ENCODE measurements at regions not wholly inside any gene's neighbourhood (a gene's known extent, or its start where the extent isn't known, plus 50 kb on each side); places are given as distances from the start of the nearest gene placed in this dataset.

- Histone ChIP-seq H3K9me3 (ENCODE audit: low read length) (no peaks in the 10 kb centered on the region), H2AFZ (ENCODE audit: low read depth, low read length) (no peak overlapping the region), H3K36me3 (ENCODE audit: insufficient read depth, low read length) (no peaks in the 10 kb centered on the region), H3K4me1 (ENCODE audit: insufficient read depth, low read length) (no peaks in the 10 kb centered on the region), H3K27me3 (ENCODE audit: insufficient read depth, low read length) (no peaks in the 10 kb centered on the region), H3K4me3 (ENCODE audit: low read length) (no peak overlapping the region)
These were observed 59.0 kb downstream of the RPS29 start for GRCh38 chr14:49527221-49527620.

GRCh38 chr14:49526101-49526500, 60.1 kb downstream of the RPS29 start:
- no peaks in the 10 kb centered on the region for H3K27me3 ChIP-seq (ENCODE audit: insufficient read depth, low read length)
- H3K36me3 ChIP-seq (ENCODE audit: insufficient read depth, low read length), result no peaks in the 10 kb centered on the region
- H3K4me1 ChIP-seq (ENCODE audit: insufficient read depth, low read length), result no peaks in the 10 kb centered on the region
- H3K4me3 ChIP-seq (ENCODE audit: low read length), result no peak overlapping the region
- H3K9me3 ChIP-seq (ENCODE audit: low read length), result no peaks in the 10 kb centered on the region
- H2AFZ ChIP-seq (ENCODE audit: low read depth, low read length), result no peak overlapping the region

GRCh38 chr14:49516286-49516685, 69.9 kb downstream of the RPS29 start:
- Histone ChIP-seq H3K36me3 (ENCODE audit: insufficient read depth, low read length) (no peaks in the 10 kb centered on the region), H3K4me3 (ENCODE audit: low read length) (no peak overlapping the region), H3K9me3 (ENCODE audit: low read length) (no peaks in the 10 kb centered on the region), H2AFZ (ENCODE audit: low read depth, low read length) (no peak overlapping the region), H3K4me1 (ENCODE audit: insufficient read depth, low read length) (peaks cover 1% of the 10 kb centered on the region), H3K27me3 (ENCODE audit: insufficient read depth, low read length) (no peaks in the 10 kb centered on the region)

- no peak overlapping the region for H3K4me3 ChIP-seq (ENCODE audit: low read length)
- no peak overlapping the region for H2AFZ ChIP-seq (ENCODE audit: low read depth, low read length)
- H3K4me1 ChIP-seq (ENCODE audit: insufficient read depth, low read length), result no peaks in the 10 kb centered on the region
- no peaks in the 10 kb centered on the region for H3K9me3 ChIP-seq (ENCODE audit: low read length)
- no peaks in the 10 kb centered on the region for H3K27me3 ChIP-seq (ENCODE audit: insufficient read depth, low read length)
- H3K36me3 ChIP-seq (ENCODE audit: insufficient read depth, low read length), result no peaks in the 10 kb centered on the region
These were observed 73.6 kb downstream of the RPS29 start for GRCh38 chr14:49512571-49512970.

GRCh38 chr14:49512147-49512551, 74.0 kb downstream of the RPS29 start:
- no peaks in the 10 kb centered on the region for H3K36me3 ChIP-seq (ENCODE audit: insufficient read depth, low read length)
- no peaks in the 10 kb centered on the region for H3K27me3 ChIP-seq (ENCODE audit: insufficient read depth, low read length)
- no peaks in the 10 kb centered on the region for H3K4me1 ChIP-seq (ENCODE audit: insufficient read depth, low read length)
- H2AFZ ChIP-seq (ENCODE audit: low read depth, low read length), result no peak overlapping the region
- no peak overlapping the region for H3K4me3 ChIP-seq (ENCODE audit: low read length)
- H3K9me3 ChIP-seq (ENCODE audit: low read length), result no peaks in the 10 kb centered on the region

GRCh38 chr14:49508124-49508523, 78.1 kb downstream of the RPS29 start:
- no peaks in the 10 kb centered on the region for H3K4me1 ChIP-seq (ENCODE audit: insufficient read depth, low read length)
- H2AFZ ChIP-seq (ENCODE audit: low read depth, low read length), result no peak overlapping the region
- no peaks in the 10 kb centered on the region for H3K9me3 ChIP-seq (ENCODE audit: low read length)
- no peaks in the 10 kb centered on the region for H3K27me3 ChIP-seq (ENCODE audit: insufficient read depth, low read length)
- H3K4me3 ChIP-seq (ENCODE audit: low read length), result no peak overlapping the region
- H3K36me3 ChIP-seq (ENCODE audit: insufficient read depth, low read length), result no peaks in the 10 kb centered on the region

GRCh38 chr14:49506650-49507049, 79.5 kb downstream of the RPS29 start:
- no peak overlapping the region for H2AFZ ChIP-seq (ENCODE audit: low read depth, low read length)
- no peaks in the 10 kb centered on the region for H3K4me1 ChIP-seq (ENCODE audit: insufficient read depth, low read length)
- H3K9me3 ChIP-seq (ENCODE audit: low read length), result no peaks in the 10 kb centered on the region
- H3K27me3 ChIP-seq (ENCODE audit: insufficient read depth, low read length), result peaks cover 6% of the 10 kb centered on the region
- H3K36me3 ChIP-seq (ENCODE audit: insufficient read depth, low read length), result no peaks in the 10 kb centered on the region
- H3K4me3 ChIP-seq (ENCODE audit: low read length), result no peak overlapping the region

GRCh38 chr14:49505041-49505766, 81.0 kb downstream of the RPS29 start:
- H3K4me1 ChIP-seq (ENCODE audit: insufficient read depth, low read length), result no peaks in the 10 kb centered on the region
- no peaks in the 10 kb centered on the region for H3K36me3 ChIP-seq (ENCODE audit: insufficient read depth, low read length)
- H3K27me3 ChIP-seq (ENCODE audit: insufficient read depth, low read length), result peaks cover 10% of the 10 kb centered on the region
- no peaks in the 10 kb centered on the region for H3K9me3 ChIP-seq (ENCODE audit: low read length)
- no peak overlapping the region for H3K4me3 ChIP-seq (ENCODE audit: low read length)
- no peak overlapping the region for H2AFZ ChIP-seq (ENCODE audit: low read depth, low read length)

GRCh38 chr14:49497725-49498348, 88.3 kb downstream of the RPS29 start:
- no peak overlapping the region for H2AFZ ChIP-seq (ENCODE audit: low read depth, low read length)

GRCh38 chr14:49497267-49497666, 88.9 kb downstream of the RPS29 start:
- no peaks in the 10 kb centered on the region for H3K9me3 ChIP-seq (ENCODE audit: low read length)
- H2AFZ ChIP-seq (ENCODE audit: low read depth, low read length), result no peak overlapping the region
- H3K4me3 ChIP-seq (ENCODE audit: low read length), result no peak overlapping the region
- peaks cover 18% of the 10 kb centered on the region for H3K27me3 ChIP-seq (ENCODE audit: insufficient read depth, low read length)
- H3K36me3 ChIP-seq (ENCODE audit: insufficient read depth, low read length), result no peaks in the 10 kb centered on the region
- H3K4me1 ChIP-seq (ENCODE audit: insufficient read depth, low read length), result no peaks in the 10 kb centered on the region

More at GRCh38 chr14:49497725-49498348, 88.3 kb downstream of the RPS29 start:
- no peaks in the 10 kb centered on the region for H3K9me3 ChIP-seq (ENCODE audit: low read length)
- H3K4me1 ChIP-seq (ENCODE audit: insufficient read depth, low read length), result no peaks in the 10 kb centered on the region
- H3K27me3 ChIP-seq (ENCODE audit: insufficient read depth, low read length), result peaks cover 18% of the 10 kb centered on the region
- no peaks in the 10 kb centered on the region for H3K36me3 ChIP-seq (ENCODE audit: insufficient read depth, low read length)
- H3K4me3 ChIP-seq (ENCODE audit: low read length), result no peak overlapping the region

GRCh38 chr14:49494836-49495235, 91.3 kb downstream of the RPS29 start:
- H3K9me3 ChIP-seq (ENCODE audit: low read length), result no peaks in the 10 kb centered on the region
- no peak overlapping the region for H2AFZ ChIP-seq (ENCODE audit: low read depth, low read length)
- H3K4me3 ChIP-seq (ENCODE audit: low read length), result no peak overlapping the region
- H3K27me3 ChIP-seq (ENCODE audit: insufficient read depth, low read length), result peaks cover 6% of the 10 kb centered on the region
- no peaks in the 10 kb centered on the region for H3K4me1 ChIP-seq (ENCODE audit: insufficient read depth, low read length)
- H3K36me3 ChIP-seq (ENCODE audit: insufficient read depth, low read length), result no peaks in the 10 kb centered on the region

GRCh38 chr14:49493557-49493956, 92.6 kb downstream of the RPS29 start:
- H3K9me3 ChIP-seq (ENCODE audit: low read length), result no peaks in the 10 kb centered on the region
- H3K27me3 ChIP-seq (ENCODE audit: insufficient read depth, low read length), result no peaks in the 10 kb centered on the region
- no peaks in the 10 kb centered on the region for H3K4me1 ChIP-seq (ENCODE audit: insufficient read depth, low read length)
- H2AFZ ChIP-seq (ENCODE audit: low read depth, low read length), result no peak overlapping the region
- H3K36me3 ChIP-seq (ENCODE audit: insufficient read depth, low read length), result no peaks in the 10 kb centered on the region
- no peak overlapping the region for H3K4me3 ChIP-seq (ENCODE audit: low read length)

- no peak overlapping the region for H2AFZ ChIP-seq (ENCODE audit: low read depth, low read length)
- no peaks in the 10 kb centered on the region for H3K36me3 ChIP-seq (ENCODE audit: insufficient read depth, low read length)
- H3K4me1 ChIP-seq (ENCODE audit: insufficient read depth, low read length), result no peaks in the 10 kb centered on the region
- H3K27me3 ChIP-seq (ENCODE audit: insufficient read depth, low read length), result no peaks in the 10 kb centered on the region
- no peaks in the 10 kb centered on the region for H3K9me3 ChIP-seq (ENCODE audit: low read length)
- H3K4me3 ChIP-seq (ENCODE audit: low read length), result no peak overlapping the region
These were observed 94.0 kb downstream of the RPS29 start for GRCh38 chr14:49492151-49492550.

- H3K4me3 ChIP-seq (ENCODE audit: low read length), result no peak overlapping the region
- no peaks in the 10 kb centered on the region for H3K27me3 ChIP-seq (ENCODE audit: insufficient read depth, low read length)
- no peak overlapping the region for H2AFZ ChIP-seq (ENCODE audit: low read depth, low read length)
- no peaks in the 10 kb centered on the region for H3K4me1 ChIP-seq (ENCODE audit: insufficient read depth, low read length)
- no peaks in the 10 kb centered on the region for H3K9me3 ChIP-seq (ENCODE audit: low read length)
- H3K36me3 ChIP-seq (ENCODE audit: insufficient read depth, low read length), result no peaks in the 10 kb centered on the region
These were observed 96.8 kb downstream of the RPS29 start for GRCh38 chr14:49489341-49489740.

All from neuron (in vitro differentiated cells).